ENCODE measurements at regions not wholly inside any gene's neighbourhood (a gene's known extent, or its start where the extent isn't known, plus 50 kb on each side); places are given as distances from the start of the nearest gene placed in this dataset.

DNA sequence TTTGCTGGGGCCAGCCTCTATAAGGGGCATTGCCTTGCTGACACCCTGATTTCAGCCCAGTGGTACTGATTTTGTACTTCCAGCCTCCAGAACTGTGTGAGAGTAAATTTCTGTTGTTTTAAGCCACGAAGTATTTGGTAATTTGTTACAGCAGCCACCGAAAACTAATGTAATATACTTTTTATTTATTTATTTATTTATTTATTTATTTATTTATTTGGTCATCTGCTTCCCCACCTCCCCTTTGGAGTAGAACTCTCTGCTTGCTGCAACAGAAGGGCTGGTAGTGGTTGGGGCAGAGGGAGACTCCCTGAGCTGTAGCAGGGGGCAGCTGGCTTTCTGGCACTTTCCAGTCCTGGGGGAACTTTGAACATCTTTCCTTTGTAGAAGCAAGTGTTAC is 128.4 kb upstream of the RAG2 start:
- TF ChIP-seq, protein P1, sequence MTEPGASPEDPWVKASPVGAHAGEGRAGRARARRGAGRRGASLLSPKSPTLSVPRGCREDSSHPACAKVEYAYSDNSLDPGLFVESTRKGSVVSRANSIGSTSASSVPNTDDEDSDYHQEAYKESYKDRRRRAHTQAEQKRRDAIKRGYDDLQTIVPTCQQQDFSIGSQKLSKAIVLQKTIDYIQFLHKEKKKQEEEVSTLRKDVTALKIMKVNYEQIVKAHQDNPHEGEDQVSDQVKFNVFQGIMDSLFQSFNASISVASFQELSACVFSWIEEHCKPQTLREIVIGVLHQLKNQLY (CRISPR knock-in tag; IDR thresholded peaks at IDR 0.05): no peak
- TF ChIP-seq GTF2I (CRISPR knock-in tag; conservative IDR thresholded peaks at IDR 0.05) (no peak), FOXJ3 (CRISPR knock-in tag; IDR thresholded peaks at IDR 0.05; ENCODE audit: borderline replicate concordance) (no peak), JUN (CRISPR knock-in tag; IDR thresholded peaks at IDR 0.05) (no peak), NFYB (CRISPR knock-in tag; conservative IDR thresholded peaks at IDR 0.05; ENCODE audit: low read depth) (no peak), TCF7 (CRISPR knock-in tag; IDR thresholded peaks at IDR 0.05; ENCODE audit: low read depth) (no peak), GRHL2 (CRISPR knock-in tag; IDR thresholded peaks at IDR 0.05; ENCODE audit: insufficient replicate concordance, severe bottlenecking) (no peak)
- TF ChIP-seq, protein P2, sequence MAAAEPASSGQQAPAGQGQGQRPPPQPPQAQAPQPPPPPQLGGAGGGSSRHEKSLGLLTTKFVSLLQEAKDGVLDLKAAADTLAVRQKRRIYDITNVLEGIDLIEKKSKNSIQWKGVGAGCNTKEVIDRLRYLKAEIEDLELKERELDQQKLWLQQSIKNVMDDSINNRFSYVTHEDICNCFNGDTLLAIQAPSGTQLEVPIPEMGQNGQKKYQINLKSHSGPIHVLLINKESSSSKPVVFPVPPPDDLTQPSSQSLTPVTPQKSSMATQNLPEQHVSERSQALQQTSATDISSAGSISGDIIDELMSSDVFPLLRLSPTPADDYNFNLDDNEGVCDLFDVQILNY (CRISPR knock-in tag; IDR thresholded peaks at IDR 0.05): no peak
- TF ChIP-seq, protein P3, sequence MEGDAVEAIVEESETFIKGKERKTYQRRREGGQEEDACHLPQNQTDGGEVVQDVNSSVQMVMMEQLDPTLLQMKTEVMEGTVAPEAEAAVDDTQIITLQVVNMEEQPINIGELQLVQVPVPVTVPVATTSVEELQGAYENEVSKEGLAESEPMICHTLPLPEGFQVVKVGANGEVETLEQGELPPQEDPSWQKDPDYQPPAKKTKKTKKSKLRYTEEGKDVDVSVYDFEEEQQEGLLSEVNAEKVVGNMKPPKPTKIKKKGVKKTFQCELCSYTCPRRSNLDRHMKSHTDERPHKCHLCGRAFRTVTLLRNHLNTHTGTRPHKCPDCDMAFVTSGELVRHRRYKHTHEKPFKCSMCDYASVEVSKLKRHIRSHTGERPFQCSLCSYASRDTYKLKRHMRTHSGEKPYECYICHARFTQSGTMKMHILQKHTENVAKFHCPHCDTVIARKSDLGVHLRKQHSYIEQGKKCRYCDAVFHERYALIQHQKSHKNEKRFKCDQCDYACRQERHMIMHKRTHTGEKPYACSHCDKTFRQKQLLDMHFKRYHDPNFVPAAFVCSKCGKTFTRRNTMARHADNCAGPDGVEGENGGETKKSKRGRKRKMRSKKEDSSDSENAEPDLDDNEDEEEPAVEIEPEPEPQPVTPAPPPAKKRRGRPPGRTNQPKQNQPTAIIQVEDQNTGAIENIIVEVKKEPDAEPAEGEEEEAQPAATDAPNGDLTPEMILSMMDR (IDR thresholded peaks at IDR 0.05): no peak
- TF ChIP-seq, protein P4, sequence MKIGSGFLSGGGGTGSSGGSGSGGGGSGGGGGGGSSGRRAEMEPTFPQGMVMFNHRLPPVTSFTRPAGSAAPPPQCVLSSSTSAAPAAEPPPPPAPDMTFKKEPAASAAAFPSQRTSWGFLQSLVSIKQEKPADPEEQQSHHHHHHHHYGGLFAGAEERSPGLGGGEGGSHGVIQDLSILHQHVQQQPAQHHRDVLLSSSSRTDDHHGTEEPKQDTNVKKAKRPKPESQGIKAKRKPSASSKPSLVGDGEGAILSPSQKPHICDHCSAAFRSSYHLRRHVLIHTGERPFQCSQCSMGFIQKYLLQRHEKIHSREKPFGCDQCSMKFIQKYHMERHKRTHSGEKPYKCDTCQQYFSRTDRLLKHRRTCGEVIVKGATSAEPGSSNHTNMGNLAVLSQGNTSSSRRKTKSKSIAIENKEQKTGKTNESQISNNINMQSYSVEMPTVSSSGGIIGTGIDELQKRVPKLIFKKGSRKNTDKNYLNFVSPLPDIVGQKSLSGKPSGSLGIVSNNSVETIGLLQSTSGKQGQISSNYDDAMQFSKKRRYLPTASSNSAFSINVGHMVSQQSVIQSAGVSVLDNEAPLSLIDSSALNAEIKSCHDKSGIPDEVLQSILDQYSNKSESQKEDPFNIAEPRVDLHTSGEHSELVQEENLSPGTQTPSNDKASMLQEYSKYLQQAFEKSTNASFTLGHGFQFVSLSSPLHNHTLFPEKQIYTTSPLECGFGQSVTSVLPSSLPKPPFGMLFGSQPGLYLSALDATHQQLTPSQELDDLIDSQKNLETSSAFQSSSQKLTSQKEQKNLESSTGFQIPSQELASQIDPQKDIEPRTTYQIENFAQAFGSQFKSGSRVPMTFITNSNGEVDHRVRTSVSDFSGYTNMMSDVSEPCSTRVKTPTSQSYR (CRISPR knock-in tag; IDR thresholded peaks at IDR 0.05): no peak

All from WTC11 (cell line).